ENCODE measurements at regions not wholly inside any gene's neighbourhood (a gene's known extent, or its start where the extent isn't known, plus 50 kb on each side); places are given as distances from the start of the nearest gene placed in this dataset.

- no peak for DNase-seq (ENCODE audit: low read depth)
These were observed 51.5 kb upstream of the PIP4K2A start for GRCh38 chr10:22765660-22766547.

GRCh38 chr10:22764639-22765038, 50.3 kb upstream of the PIP4K2A start:
- DNase-seq (ENCODE audit: low read depth): no peak
